ENCODE measurements at regions not wholly inside any gene's neighbourhood (a gene's known extent, or its start where the extent isn't known, plus 50 kb on each side); places are given as distances from the start of the nearest gene placed in this dataset.

GRCh38 chr13:59229861-59230260 lies 933.9 kb downstream of the DIAPH3 start:
- TF ChIP-seq CTCF (IDR thresholded peaks at IDR 0.05; ENCODE audit: low read depth, low read length, missing input control) (no peak), JUND (IDR thresholded peaks at IDR 0.05) (no peak), YY1 (IDR thresholded peaks at IDR 0.05) (no peak), REST (IDR thresholded peaks at IDR 0.05) (no peak), RAD21 (IDR thresholded peaks at IDR 0.05) (no peak), TAF1 (conservative IDR thresholded peaks at IDR 0.05) (no peak), MAX (IDR thresholded peaks at IDR 0.05) (no peak), GABPA (IDR thresholded peaks at IDR 0.05 in 1 of 2, conservative IDR thresholded peaks at IDR 0.05 in 1 of 2) (no peak), ATF3 (IDR thresholded peaks at IDR 0.05) (no peak), RXRA (IDR thresholded peaks at IDR 0.05) (no peak)
